GM21423 (cell line): ENCODE measurements at regions not wholly inside any gene's neighbourhood (a gene's known extent, or its start where the extent isn't known, plus 50 kb on each side); places are given as distances from the start of the nearest gene placed in this dataset.
"Not testable (repeated sequence)": the region's sequence is repeated elsewhere in the genome, so short reads cannot be mapped to it uniquely, and the experiment has no call there.

Experiments used
- ATAC-seq: cut with Tn5 transposase; IDR thresholded peaks from one replicate; pipeline ENCODE4 v1.9.1; 2021; ENCODE audit warnings: mild to moderate bottlenecking, moderate library complexity; ENCODE audit not compliant: unreplicated experiment

DNA sequence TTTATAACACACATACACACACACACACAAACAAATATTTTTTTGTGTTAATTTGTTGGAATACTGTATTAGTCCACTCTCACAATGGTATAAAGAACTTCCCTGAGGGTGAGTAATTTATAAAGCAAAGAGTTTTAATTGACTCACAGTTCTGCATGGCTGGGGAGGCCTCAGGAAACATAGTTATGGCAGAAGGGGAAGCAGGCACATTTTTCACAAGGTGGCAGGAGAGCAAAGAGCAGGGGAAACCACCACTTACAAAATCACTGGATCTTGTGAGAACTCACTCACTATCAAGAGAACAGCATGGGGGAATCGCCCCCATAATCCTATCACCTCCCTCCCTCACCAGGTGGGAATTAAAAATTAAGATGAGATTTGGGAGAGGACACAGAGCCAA is 205.4 kb upstream of the PTPRD start:
- ATAC-seq, result no peak

DNA sequence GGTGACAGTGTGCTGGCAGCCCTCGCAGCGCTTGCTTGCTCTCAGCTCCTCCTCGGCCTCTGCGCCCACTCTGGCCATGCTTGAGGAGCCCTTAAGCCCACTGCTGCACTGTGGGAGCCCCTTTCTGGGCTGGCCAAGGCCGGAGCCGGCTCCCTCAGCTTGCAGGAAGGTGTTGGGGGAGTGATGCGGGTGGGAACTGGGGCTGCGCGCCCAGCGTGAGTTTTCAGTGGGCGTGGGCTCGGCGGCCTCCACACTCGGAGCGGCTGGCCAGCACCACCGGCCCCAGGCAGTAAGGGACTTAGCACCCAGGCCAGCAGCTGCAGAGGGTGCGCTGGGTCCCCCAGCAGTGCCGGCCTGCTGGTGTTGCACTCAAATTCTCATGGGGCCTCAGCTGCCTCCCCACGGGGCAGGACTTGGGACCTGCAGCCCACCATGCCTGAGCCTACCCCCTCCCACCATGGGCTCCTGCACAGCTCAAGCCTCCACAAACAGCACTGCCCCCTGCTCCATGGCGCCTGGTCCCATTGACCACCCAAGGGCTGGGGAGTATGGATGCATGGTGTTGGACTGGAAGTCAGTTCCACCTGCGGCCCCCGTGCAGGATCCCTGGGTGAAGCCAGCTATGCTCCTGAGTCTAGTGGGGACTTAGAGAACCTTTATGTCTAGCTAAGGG is 223.1 kb upstream of the PTPRD start:
- no peak for ATAC-seq

DNA sequence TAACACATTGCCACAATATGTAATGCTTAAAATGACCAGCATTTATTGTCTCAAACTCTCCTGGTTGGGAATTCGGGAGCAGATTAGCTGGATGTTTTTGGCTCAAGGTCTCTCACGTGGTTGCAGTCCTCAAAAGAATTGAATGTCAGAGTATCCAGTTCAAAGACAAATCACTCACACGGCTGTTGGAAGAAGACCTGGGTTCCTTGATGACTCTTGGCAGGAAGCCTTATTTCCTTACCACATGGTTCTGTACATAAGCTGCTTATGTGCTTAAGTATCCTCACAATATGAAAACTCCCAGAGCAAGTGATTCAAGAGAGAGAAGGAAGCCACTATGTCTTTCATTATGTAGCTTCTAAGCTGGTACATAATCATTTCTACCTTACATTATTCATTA is 230.3 kb upstream of the PTPRD start:
- no peak for ATAC-seq

DNA sequence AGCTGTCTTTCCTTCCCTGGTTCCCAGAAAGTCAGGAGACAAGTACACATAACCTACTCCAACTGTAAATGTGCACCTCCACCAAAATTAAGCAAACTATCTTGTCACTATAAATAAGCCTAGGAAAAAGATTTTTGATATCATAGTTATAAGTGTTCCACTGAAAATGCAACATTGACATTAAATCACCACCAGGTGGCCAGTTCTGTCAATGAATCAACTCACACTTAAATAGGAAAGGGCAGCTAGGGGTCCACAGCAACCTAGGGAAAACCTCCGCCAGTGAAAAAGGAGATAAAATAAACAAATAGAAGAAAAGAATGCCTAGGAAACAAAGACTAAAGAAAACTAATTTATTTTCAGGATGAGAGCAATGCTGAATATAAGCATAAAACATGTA is 243.0 kb upstream of the PTPRD start:
- ATAC-seq, result no peak

DNA sequence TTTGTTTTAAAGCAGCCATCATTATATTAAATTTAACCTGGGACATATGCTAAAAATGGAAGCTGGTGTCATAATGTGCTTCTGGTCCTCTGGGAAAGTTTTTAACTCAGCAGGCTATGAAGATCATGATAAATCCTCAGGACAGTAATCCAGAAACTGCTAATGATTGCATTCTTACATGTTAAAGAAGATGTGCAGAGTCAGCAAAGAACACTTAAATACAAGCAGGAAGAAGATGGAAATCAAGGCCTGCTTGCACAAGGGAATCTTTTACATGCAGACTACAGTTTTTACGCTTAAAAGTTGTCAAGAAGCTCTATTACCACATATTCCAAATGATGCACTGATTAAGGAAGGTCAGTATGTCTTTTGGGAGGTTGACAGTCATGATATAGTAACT is 246.0 kb upstream of the PTPRD start:
- ATAC-seq, result no peak

DNA sequence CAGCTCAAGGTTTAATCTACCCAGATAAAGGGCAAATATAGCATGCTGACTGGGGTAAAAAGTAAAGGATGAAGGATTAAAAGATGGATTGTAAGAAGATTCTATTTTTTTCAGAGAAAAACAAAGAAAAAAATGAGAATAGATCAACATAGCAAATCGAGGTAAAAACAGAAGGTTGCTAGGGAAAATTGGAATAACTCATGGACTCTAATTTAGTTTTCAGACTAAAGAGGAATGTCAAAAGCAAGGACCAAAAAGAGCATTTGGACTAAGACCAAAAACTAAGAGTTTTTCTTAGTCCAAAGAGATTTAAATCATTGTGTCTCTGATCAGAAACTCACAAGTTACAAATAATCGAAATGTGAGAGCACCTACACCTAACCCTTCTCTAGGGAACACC is 250.7 kb upstream of the PTPRD start:
- no peak for ATAC-seq

DNA sequence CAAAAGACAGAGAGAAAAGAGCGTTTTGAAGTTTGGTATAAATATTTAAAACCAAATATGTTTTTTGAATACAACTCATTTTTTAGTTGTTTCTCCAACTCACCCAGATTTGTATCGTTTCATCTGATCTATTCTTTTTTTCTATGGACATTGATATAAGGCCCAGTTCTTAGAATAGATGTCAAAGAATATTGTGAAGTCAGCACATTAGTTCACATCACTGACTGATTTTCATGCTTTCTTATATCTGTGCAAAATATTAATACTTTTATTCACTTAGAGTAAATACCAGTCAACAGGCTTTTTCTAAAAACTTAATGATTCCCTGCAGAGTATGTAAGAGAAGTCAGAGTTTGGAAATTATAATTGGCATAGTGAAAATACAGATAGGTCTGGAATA is 254.4 kb upstream of the PTPRD start:
- ATAC-seq, result no peak

DNA sequence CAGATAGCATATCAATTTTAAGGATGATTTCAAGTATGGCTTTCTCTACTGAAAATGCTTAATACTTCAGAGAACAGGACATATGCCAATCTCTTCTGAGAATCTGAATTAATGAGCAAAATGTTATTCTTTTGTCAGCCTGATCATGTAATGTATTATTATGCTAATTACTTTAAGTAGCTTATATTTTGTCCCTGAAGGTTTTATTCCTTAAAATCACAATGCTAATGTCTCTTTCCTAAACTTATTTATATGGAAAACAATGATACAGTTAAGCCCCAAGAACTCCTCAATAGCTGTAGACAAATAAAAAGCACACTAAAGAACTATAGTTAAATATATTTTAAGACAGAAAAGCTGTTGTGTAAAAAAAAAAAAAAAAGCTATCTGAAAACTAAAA is 256.9 kb upstream of the PTPRD start:
- no peak for ATAC-seq

DNA sequence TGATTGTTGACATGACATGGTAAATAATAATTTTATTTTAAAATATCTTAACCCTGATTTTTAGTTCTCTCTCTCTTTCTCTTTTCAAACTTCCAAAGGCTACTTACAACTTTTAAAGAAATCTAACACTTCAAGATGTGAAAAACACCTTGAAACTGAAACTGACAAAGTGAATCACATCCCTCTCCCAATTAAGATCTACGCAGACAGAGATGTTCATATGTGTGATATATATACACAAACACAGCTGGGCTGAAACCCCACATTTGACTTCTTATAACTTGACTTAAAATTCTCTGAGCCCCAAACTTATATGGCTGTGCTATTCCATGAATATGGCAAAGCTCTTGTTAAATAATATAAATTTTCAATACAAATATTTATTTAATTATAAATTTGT is 261.2 kb upstream of the PTPRD start:
- ATAC-seq, result no peak

DNA sequence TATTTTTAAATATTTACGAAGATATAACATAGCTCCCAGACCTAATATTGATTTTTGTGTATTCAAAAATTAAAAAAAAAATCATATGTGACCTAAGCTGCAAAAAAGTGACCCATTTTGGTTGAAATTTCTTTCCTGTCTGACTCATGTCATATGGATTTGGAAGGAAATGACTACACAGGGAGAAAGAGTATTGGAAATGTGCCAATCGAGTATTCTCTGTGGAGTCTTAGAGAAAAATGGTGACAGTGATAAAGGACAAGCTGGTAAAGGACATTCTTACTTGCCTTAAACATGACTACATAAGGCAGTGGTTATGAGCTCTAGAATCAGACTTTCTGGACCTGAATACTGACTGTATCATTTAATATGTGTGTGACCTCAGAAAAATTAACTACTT is 262.9 kb upstream of the PTPRD start:
- ATAC-seq, result no peak

DNA sequence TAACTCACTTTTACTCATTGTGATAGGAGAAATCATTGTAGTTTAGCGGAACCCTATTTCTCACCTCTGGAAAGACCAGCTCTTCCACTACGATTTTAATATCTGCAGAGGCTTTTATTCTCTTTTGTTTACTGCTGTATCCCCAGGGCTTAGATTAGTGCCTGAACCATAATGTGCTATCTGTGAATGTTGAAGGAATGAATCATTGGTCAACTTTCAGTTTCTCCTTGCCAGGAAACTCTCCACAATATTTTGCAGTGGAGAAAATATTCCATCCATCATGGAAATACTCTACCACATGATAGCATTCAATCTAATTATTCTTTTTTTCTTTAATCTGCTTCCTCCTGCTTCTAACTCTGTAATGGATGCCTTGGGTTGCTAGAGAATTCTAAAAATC is 263.5 kb upstream of the PTPRD start:
- ATAC-seq, result no peak

DNA sequence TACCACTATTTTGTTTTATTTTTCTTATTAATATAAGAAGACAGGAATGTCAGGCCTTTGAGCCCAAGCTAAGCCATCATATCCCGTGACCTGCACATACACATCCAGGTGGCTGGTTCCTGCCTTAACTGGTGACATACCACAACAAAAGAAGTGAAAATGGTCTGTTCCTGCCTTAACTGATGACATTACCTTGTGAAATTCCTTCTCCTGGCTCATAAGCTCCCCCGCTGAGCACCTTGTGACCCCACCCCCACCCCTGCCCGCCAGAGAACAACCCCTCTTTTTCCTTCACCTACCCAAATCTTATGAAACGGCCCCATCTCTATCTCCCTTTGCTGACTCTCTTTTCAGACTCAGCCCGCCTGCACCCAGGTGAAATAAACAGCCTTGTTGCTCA is 277.5 kb upstream of the PTPRD start:
- ATAC-seq, result not testable (repeated sequence)

DNA sequence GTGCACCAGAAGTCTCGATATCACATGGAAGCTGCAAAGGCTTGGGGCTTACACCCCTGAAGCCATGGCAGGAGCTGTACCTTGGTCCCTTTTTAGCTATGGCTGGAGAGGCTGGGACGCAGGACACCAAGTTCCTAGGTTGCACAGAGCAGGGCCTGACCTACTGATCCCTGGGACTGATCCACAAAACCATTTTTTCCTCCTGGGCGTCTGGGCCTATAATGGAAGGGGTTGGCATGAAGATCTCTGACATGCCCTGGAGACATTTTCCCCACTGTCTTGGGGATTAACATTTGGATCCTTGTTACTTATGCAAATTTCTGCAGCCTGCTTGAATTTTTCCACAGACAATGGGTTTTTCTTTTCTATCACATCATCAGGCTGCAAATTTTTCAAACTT is 286.7 kb upstream of the PTPRD start:
- ATAC-seq, result no peak

DNA sequence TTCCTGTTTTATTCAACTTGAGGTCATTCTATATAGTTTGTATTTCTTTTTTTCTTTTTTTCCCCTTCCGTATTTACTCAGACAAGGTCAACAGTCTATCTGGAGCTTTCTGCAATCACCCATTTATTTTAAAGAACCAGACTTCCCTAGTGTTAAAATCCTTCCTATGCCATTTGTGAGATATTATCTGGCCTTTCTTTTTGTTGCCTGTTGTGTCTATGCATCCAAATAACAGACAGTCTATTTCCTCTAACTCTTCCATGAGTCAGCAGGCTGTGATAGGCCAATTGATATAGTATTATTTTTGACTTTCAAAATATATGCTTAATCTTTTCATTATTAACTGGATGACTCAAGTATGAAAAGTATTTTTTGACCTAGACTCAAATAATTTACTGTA is 291.2 kb upstream of the PTPRD start:
- ATAC-seq, result no peak

DNA sequence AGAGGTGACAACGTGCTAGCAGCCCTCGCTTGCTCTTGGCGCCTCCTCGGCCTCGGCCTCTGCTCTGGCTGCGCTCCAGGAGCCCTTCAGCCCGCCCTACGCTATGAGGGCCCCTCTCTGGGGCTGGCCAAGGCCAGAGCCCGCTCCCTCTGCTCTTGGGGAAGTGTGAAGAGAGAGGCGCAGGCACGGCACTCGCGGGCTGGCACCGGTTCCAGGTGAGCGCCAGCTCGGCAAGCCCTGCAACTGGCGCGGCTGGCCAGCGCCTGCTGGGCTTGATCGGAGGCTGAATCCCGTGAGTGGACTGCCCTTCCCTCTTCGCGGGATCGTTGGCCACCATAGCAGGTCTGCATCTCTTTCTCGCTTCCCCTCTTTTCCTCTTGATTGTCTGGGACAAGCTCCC is 298.0 kb upstream of the PTPRD start:
- no peak for ATAC-seq

DNA sequence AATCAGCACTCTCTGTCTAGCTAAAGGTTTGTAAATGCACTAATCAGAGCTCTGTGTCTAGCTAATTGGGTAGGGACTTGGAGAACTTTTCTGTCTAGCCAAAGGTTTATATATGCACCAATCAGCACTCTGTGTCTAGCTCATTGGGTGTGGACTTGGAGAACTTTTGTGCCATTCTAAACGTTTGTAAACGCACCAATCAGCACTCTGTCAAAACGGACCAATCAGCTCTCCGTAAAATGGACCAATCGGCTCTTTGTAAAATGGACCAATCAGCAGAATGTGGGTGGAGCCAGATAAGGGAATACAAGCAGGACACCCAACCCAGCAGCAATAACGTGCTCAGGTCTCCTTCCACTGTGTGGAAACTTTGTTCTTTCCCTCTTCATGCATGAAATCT is 298.6 kb upstream of the PTPRD start:
- no peak for ATAC-seq

DNA sequence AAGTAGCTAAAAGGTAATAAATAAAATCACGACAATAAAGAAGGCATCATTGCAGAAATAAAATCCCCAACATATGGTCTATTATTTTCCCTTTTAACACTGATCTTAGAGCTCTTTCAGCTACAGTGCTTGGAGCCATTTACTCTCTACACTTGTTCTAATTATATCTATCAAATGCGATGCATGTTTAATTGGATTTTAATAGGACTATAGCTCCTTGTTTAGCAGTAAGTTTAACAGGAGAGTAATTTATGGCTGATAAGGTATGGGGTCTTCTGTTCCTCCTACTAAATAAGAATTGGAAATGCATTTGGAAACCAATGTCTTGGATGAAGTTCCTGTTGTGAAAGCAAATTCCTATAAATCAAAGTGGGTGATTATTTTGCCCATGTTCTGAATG is 304.2 kb upstream of the PTPRD start:
- ATAC-seq, result no peak

DNA sequence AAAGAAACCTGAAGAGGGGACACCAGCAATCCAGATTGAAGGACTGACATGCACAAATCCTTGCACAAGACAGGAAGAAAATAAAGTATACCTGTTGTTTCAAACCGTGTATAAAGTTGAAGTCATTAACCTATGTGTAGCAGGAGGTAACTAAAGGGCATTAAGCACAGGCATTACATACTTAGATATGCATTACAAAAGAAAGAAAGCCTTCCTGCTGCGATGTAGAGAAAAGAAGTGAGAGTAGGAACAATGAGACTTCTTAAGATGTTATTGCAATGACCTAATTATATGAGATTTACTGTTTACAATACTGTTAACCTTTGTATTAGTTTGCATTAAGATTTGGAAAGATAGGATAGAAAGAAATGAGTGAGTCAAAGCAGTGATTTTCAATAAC is 308.9 kb upstream of the PTPRD start:
- ATAC-seq, result no peak

DNA sequence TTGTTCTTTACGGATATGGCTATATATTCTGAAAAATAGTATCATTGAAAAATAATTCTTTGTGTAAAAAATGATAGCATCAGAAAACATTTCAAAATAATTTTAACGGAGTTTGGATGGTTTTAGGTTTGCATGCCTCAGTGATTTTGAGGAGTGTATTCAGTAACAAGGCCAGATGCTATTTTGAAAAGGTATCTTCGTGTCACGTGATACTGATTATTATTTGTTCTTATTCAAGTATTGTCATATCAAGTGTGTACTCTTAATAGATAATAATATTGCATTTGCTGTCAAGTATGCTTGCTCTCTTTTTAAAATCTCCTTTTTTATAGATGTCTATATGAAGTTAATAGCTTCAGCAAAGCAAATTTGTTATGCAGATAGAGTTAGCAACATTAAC is 313.1 kb upstream of the PTPRD start:
- ATAC-seq, result no peak

DNA sequence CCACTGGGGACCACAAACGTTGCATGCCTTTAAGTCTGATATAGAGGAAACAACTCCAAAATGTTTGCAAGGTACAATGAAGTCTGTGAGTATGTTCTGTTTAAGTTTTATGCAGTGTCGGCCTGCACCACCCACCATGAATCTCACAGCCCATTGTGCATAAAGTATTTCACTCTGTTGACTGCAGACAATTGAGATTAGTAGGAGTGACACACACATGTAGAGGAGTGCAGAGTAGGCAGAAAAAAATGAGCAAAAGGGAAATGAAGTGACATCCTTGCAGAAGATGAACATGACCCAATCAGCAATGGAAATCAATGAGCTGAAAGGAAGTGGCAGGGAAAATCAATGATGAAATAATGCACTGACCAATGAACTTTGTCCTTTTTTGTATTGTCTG is 315.6 kb upstream of the PTPRD start:
- no peak for ATAC-seq

DNA sequence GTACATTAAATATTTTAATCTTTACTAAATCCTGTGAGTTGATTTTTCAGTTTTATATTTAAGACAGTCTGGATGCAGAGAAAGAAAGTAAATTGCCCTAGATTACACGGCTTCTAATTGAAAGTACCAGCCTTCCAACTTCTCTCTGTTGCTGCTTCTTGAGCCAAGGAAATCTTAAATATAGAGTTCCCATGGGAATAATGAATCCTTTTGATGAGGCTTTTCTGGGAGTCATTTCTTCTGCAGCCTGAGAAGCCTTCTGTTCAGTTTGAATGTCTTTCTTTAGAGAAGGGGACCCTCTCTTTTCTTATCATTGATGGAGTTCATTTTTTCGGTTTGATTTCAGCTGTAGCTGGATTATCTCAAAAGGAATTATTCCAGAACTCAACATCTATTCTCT is 317.3 kb upstream of the PTPRD start:
- ATAC-seq, result no peak

DNA sequence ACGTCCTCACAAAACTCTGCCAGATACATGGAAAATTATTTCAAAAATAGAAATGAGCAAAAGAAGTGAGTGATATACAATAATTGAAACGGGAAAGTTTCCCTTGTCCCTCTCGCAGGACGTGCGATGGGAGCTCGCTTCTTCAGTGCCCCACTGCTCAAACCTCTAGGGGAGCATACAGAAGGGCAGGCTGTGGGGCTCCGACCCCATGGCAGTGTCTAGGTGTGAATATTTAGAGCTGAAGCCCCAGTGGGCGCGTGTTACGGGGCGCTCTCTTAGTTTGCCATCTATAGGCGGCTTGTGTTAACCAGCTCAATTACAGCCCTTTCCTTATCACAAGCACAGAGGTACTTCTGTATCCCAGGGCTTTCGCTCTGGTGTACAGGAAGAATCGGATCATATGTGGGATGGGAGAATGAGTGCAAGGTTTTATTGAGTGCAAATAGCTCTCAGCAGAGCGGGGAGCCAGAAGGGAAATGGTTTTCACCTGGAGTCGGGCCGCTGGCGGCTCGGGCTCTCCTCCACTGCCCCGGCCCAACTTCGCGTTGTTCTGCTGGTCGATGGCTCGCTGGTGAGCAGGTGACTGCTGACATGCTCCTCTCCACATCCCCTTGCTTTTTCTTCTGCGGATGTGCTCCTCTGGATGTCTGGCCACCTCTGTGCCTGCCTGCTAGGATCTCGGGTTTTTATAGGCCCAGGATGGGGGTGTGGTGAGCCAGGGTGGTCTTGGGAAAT is 334.0 kb upstream of the PTPRD start:
- ATAC-seq, result no peak

DNA sequence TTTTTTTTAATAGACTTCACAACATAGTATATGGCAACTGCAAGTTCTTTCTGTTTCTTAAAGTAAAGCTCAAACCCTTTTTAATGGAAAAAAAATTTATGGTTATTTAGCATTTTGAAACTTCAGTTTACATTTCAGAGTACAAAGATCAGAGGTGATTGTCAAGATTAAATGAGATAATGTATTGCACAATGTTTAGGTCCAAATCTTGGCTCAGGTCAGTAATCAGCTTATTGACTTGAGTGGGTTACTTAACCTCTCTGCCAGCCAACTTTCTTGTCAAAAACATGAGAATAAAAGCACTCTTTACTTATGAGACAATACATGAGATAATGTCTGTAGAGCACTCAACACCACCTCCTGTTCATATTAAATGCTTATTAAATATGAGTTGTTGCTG is 345.1 kb upstream of the PTPRD start:
- ATAC-seq, result no peak
